ENCODE measurements at regions not wholly inside any gene's neighbourhood (a gene's known extent, or its start where the extent isn't known, plus 50 kb on each side); places are given as distances from the start of the nearest gene placed in this dataset.

GRCh38 chr1:2904191-2904590 is 102.7 kb upstream of the TTC34 start:
- TF ChIP-seq RARB (CRISPR knock-in tag; IDR thresholded peaks at IDR 0.05): no peak
- TF ChIP-seq SNAI2 (CRISPR knock-in tag; IDR thresholded peaks at IDR 0.05): no peak
- no peak for TF ChIP-seq ZNF70 (CRISPR knock-in tag; IDR thresholded peaks at IDR 0.05)
- no peak for TF ChIP-seq ISL1 (CRISPR knock-in tag; IDR thresholded peaks at IDR 0.05)
- TF ChIP-seq ZFP3 (CRISPR knock-in tag; IDR thresholded peaks at IDR 0.05): no peak
- TF ChIP-seq GLIS3 (CRISPR knock-in tag; IDR thresholded peaks at IDR 0.05): no peak
- TF ChIP-seq TOX (CRISPR knock-in tag; IDR thresholded peaks at IDR 0.05; ENCODE audit: borderline replicate concordance): no peak
- TF ChIP-seq ESRRG (CRISPR knock-in tag; IDR thresholded peaks at IDR 0.05): no peak
- TF ChIP-seq ARNTL (CRISPR knock-in tag; IDR thresholded peaks at IDR 0.05; ENCODE audit: borderline replicate concordance, low read depth): no peak
- TF ChIP-seq, protein P1, sequence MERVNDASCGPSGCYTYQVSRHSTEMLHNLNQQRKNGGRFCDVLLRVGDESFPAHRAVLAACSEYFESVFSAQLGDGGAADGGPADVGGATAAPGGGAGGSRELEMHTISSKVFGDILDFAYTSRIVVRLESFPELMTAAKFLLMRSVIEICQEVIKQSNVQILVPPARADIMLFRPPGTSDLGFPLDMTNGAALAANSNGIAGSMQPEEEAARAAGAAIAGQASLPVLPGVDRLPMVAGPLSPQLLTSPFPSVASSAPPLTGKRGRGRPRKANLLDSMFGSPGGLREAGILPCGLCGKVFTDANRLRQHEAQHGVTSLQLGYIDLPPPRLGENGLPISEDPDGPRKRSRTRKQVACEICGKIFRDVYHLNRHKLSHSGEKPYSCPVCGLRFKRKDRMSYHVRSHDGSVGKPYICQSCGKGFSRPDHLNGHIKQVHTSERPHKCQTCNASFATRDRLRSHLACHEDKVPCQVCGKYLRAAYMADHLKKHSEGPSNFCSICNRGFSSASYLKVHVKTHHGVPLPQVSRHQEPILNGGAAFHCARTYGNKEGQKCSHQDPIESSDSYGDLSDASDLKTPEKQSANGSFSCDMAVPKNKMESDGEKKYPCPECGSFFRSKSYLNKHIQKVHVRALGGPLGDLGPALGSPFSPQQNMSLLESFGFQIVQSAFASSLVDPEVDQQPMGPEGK (CRISPR knock-in tag; IDR thresholded peaks at IDR 0.05; ENCODE audit: borderline replicate concordance): no peak
- TF ChIP-seq TCF4 (CRISPR knock-in tag; IDR thresholded peaks at IDR 0.05; ENCODE audit: borderline replicate concordance): no peak
- no peak for TF ChIP-seq TSHZ2 (CRISPR knock-in tag; IDR thresholded peaks at IDR 0.05)
- no peak for TF ChIP-seq ZFP30 (CRISPR knock-in tag; IDR thresholded peaks at IDR 0.05)
- no peak for TF ChIP-seq PPARA (CRISPR knock-in tag; IDR thresholded peaks at IDR 0.05; ENCODE audit: borderline replicate concordance)
- no peak for TF ChIP-seq CSDC2 (CRISPR knock-in tag; IDR thresholded peaks at IDR 0.05)
- TF ChIP-seq, protein P2, sequence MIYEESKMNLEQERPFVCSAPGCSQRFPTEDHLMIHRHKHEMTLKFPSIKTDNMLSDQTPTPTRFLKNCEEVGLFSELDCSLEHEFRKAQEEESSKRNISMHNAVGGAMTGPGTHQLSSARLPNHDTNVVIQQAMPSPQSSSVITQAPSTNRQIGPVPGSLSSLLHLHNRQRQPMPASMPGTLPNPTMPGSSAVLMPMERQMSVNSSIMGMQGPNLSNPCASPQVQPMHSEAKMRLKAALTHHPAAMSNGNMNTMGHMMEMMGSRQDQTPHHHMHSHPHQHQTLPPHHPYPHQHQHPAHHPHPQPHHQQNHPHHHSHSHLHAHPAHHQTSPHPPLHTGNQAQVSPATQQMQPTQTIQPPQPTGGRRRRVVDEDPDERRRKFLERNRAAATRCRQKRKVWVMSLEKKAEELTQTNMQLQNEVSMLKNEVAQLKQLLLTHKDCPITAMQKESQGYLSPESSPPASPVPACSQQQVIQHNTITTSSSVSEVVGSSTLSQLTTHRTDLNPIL (CRISPR knock-in tag; IDR thresholded peaks at IDR 0.05; ENCODE audit: low read depth): no peak
- TF ChIP-seq ZC3H10 (CRISPR knock-in tag; IDR thresholded peaks at IDR 0.05): no peak
- no peak for TF ChIP-seq OSR1 (CRISPR knock-in tag; IDR thresholded peaks at IDR 0.05)
- ATAC-seq: no peak

- no peak for TF ChIP-seq OSR1 (CRISPR knock-in tag; IDR thresholded peaks at IDR 0.05)
- TF ChIP-seq ZNF565 (CRISPR knock-in tag; conservative IDR thresholded peaks at IDR 0.05; ENCODE audit: low read depth): no peak
- no peak for TF ChIP-seq ZFP30 (CRISPR knock-in tag; IDR thresholded peaks at IDR 0.05)
- TF ChIP-seq ISL1 (CRISPR knock-in tag; IDR thresholded peaks at IDR 0.05): no peak
- TF ChIP-seq ESRRG (CRISPR knock-in tag; IDR thresholded peaks at IDR 0.05): no peak
- no peak for TF ChIP-seq RARB (CRISPR knock-in tag; IDR thresholded peaks at IDR 0.05)
- TF ChIP-seq, protein P2 (CRISPR knock-in tag; IDR thresholded peaks at IDR 0.05; ENCODE audit: low read depth): no peak
- no peak for TF ChIP-seq SNAI2 (CRISPR knock-in tag; IDR thresholded peaks at IDR 0.05)
- TF ChIP-seq TCF4 (CRISPR knock-in tag; IDR thresholded peaks at IDR 0.05; ENCODE audit: borderline replicate concordance): no peak
- TF ChIP-seq ZNF8 (CRISPR knock-in tag; IDR thresholded peaks at IDR 0.05): no peak
- ATAC-seq: no peak
Observed at GRCh38 chr1:2905356-2905755, 103.9 kb upstream of the TTC34 start.

DNA sequence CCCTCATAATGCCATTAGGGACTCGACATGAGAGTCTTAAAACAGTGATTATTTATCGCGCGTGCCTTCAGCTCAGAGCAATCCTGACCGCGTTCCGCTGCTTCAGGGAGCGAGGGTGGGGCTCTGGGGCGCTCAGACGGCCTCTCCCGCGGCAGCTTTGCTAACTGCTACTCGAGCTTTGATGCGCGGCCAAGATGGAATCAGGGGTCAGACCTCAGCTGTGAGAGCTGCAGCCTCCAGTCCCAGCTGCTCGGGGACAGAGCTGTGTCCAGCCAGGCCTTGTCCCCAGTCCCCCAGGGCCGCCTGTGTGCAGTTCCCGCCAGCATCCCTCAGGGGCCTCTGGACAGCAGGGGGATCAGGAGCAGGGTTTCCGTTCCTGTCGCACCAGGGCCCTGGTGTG is 104.6 kb upstream of the TTC34 start:
- TF ChIP-seq, protein P3, sequence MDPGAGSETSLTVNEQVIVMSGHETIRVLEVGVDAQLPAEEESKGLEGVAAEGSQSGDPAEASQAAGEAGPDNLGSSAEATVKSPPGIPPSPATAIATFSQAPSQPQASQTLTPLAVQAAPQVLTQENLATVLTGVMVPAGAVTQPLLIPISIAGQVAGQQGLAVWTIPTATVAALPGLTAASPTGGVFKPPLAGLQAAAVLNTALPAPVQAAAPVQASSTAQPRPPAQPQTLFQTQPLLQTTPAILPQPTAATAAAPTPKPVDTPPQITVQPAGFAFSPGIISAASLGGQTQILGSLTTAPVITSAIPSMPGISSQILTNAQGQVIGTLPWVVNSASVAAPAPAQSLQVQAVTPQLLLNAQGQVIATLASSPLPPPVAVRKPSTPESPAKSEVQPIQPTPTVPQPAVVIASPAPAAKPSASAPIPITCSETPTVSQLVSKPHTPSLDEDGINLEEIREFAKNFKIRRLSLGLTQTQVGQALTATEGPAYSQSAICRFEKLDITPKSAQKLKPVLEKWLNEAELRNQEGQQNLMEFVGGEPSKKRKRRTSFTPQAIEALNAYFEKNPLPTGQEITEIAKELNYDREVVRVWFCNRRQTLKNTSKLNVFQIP (CRISPR knock-in tag; IDR thresholded peaks at IDR 0.05; ENCODE audit: borderline replicate concordance, low read depth): no peak
- TF ChIP-seq ZNF565 (CRISPR knock-in tag; conservative IDR thresholded peaks at IDR 0.05; ENCODE audit: low read depth) (no peak), OSR1 (CRISPR knock-in tag; IDR thresholded peaks at IDR 0.05) (no peak), ESRRG (CRISPR knock-in tag; IDR thresholded peaks at IDR 0.05) (no peak), CSDC2 (CRISPR knock-in tag; IDR thresholded peaks at IDR 0.05) (no peak), ARNTL (CRISPR knock-in tag; IDR thresholded peaks at IDR 0.05; ENCODE audit: borderline replicate concordance, low read depth) (no peak), GLIS3 (CRISPR knock-in tag; IDR thresholded peaks at IDR 0.05) (no peak), ZFP3 (CRISPR knock-in tag; IDR thresholded peaks at IDR 0.05) (no peak)
- no peak for ATAC-seq

Data from SK-N-SH treated with all-trans-retinoic acid at 6 μM for 48 hours (cell line).